NB4 (cell line): ENCODE measurements at regions not wholly inside any gene's neighbourhood (a gene's known extent, or its start where the extent isn't known, plus 50 kb on each side); places are given as distances from the start of the nearest gene placed in this dataset.

Source experiments
- DNase-seq: peaks from one replicate; pipeline ENCODE4 v3.0.0; 2010; ENCODE audit warnings: low read depth
- H3K4me3 ChIP-seq: one replicate; pipeline ENCODE4 v1.5.1; 2011; ENCODE audit warnings: mild to moderate bottlenecking, low read depth, low read length, moderate library complexity
- CTCF ChIP-seq: IDR thresholded peaks from one replicate; pipeline ENCODE4 v1.5.1; 2012; ENCODE audit warnings: low read depth, low read length
- MAX ChIP-seq: IDR thresholded peaks from 2 replicates; pipeline ENCODE4 v1.6.1; 2011; ENCODE audit warnings: low read depth, low read length
- MYC ChIP-seq: IDR thresholded peaks from 2 replicates; pipeline ENCODE4 v1.6.1; 2011; ENCODE audit warnings: low read depth, low read length
- POLR2A ChIP-seq: IDR thresholded peaks from 2 replicates; pipeline ENCODE4 v1.6.1; 2011; ENCODE audit warnings: mild to moderate bottlenecking; ENCODE audit not compliant: insufficient read length; ENCODE audit errors: extremely low read depth

GRCh38 chrX:39528161-39528916 is 569.4 kb downstream of the BCOR start:
- TF ChIP-seq POLR2A (no peak), MYC (no peak), MAX (no peak), CTCF (no peak)
- no peak overlapping the region for H3K4me3 ChIP-seq
- no peak for DNase-seq

GRCh38 chrX:39532761-39533160 is 565.0 kb downstream of the BCOR start:
- DNase-seq = no peak
- no peak overlapping the region for H3K4me3 ChIP-seq
- TF ChIP-seq CTCF = no peak
- no peak for TF ChIP-seq POLR2A
- TF ChIP-seq MAX = no peak
- no peak for TF ChIP-seq MYC

- DNase-seq = no peak
- TF ChIP-seq CTCF = no peak
- TF ChIP-seq POLR2A = no peak
- no peak for TF ChIP-seq MAX
- TF ChIP-seq MYC = no peak
- no peak overlapping the region for H3K4me3 ChIP-seq
Measured at GRCh38 chrX:39534949-39535348, 562.8 kb downstream of the BCOR start.

- no peak overlapping the region for H3K4me3 ChIP-seq
- no peak for DNase-seq
- TF ChIP-seq CTCF = no peak
- TF ChIP-seq MAX = no peak
- TF ChIP-seq POLR2A = no peak
- no peak for TF ChIP-seq MYC
Measured at GRCh38 chrX:39536211-39536610, 561.5 kb downstream of the BCOR start.

GRCh38 chrX:39541881-39542280 is 555.9 kb downstream of the BCOR start:
- DNase-seq = no peak
- TF ChIP-seq MAX = no peak
- no peak for TF ChIP-seq MYC
- no peak for TF ChIP-seq POLR2A
- no peak for TF ChIP-seq CTCF
- no peak overlapping the region for H3K4me3 ChIP-seq
